ENCODE measurements at regions not wholly inside any gene's neighbourhood (a gene's known extent, or its start where the extent isn't known, plus 50 kb on each side); places are given as distances from the start of the nearest gene placed in this dataset.

DNA sequence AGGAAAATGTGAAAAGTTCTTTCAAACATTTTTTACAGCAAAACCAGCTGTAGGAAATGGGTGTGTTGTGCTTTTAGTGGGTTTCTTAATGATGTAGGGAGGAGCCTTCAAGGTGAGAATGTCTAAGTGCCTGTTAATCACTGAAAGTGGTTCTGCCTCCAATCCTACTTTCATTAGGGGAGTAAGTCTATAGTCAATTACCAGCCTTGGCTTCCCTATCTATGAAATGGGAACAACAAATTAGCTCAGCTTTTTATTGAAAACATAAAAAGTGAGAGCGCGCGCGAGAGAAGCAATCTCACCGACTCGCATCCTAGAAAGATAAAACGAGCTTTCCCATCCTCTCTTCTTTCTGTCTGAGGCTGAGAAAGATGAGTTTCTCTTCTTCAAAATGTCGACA lies 140.0 kb upstream of the LHX5 start:
- no peak for DNase-seq

DNA sequence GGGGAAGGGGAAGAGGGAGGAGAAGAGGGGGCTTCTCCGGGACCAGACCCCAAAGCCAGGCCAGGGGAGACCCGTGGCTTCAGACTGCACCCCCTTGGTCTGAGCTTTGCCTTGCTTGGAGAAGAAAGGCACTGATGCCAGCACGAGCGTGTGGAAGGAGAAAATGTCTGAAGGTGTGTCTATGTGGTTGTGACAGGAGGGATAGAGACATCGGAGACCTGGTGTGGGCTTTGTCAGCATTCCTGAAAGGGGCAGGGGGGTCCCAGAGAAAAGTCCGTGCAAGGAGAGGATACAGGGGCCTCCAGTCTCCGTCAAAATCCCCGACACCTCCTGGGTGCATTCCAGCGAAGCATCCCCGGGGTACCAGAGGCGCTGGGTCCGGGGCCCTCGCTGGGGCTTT lies 139.0 kb upstream of the LHX5 start:
- no peak for DNase-seq

DNA sequence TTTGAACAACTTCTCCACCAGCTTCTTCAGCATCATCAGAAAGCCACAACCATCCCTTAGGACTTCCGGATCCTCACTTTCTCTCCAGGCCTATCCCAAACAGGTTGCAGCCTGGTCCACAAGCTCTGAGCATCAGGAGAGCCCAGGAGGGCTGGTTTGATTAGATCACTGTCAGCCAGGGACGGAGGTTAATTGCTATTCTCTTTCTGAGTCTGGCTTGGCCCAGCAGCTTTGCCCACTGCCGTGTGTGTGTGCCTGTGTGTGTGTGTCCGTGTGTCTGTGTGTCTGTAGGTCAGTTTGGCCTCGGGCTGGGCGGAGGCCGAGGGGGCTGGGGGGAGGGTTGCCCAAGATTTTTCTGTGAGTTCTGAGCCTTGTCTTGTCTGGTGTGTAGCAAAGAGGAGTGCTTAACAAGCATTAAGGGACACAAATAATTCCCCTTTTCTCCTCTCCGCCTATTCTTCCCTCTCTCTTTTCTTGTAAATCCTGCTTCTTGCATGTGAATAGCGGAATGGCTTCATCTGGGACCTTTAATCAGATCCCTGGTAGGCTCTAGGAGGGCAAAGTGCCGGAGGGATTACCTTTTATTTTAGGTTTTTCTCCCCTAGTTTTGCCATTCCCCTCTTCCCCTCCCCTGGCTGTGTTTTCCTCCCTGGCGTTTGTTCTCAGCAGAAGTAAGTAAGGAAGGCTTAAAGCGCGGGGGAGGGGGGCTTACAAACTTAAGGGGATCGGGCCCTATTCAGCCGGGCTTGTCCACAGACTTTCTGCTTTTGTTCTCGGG lies 138.2 kb upstream of the LHX5 start:
- DNase-seq: no peak

DNA sequence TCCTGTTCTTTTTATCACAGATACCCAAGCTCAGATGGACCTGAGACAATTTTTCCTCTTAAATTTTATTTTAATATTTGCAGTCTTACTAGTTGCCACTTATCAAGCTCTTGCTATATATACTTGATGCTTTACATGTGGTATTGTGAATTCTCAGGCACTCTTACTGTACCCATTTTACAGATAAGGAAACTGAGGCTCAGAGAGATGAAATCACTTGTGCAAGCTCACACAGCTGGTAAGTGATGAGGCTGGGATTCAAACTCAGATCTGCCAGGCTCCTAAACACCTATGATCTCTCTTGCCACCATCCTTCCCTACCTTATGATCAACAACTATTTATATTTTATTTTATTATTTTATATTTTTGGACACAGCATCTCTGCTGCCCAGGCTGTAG lies 133.0 kb upstream of the LHX5 start:
- DNase-seq: no peak

DNA sequence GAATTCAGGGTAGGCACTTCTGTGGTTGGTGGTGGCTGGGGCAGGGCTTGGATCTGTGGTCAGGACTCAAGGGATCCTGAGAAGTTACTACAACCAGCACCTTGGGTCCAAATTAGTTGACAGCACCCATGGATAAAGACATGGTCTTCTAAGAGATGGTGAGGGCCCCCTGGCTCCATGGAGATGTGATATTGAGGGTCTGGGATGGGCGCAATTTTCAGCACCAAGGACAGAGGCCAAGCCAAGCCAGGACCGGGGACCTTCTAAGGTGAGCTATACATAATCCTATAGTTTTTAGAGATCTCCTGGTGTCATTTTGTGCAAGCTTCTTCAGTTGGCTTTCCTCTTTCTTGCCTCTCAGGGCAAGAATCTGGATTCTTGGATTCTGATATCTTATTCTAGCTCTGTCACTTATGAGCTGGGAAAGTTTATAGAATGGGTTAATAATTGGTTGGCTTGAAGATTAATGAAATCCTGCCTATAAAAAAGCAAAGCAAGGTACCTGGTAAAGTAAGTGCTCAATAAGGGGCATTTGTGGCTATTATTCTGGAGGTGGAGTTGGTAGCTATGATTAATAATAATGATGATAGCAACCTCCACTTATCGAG lies 130.1 kb upstream of the LHX5 start:
- DNase-seq: no peak

DNA sequence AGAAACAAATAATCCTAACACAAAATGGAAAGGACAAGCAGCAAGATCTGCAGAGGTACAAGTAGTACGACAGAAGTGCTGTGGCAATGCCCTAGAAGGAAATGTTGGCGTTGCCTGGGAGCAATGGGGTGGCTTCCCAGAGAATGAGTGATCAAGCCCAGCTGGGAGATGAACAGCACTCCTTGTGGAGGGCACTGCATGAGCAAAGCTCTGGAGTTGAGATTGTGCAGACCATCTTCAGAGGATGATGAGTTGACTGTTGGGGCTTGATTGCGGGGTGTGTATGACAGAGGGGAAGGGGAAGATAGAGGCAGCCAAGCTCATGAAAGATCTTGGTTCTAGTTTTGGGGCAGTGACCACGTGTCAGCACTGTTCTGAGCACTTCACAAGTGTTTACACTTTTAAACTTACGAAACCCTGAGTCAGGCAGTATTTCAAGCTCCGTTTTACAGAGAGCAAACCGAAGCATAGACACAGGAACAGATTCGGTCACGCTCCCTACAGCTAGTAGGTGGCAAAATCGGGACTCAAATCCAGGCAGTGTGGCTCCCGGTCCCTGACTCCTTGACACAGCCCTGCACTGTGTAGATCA lies 127.2 kb upstream of the LHX5 start:
- no peak for DNase-seq

DNA sequence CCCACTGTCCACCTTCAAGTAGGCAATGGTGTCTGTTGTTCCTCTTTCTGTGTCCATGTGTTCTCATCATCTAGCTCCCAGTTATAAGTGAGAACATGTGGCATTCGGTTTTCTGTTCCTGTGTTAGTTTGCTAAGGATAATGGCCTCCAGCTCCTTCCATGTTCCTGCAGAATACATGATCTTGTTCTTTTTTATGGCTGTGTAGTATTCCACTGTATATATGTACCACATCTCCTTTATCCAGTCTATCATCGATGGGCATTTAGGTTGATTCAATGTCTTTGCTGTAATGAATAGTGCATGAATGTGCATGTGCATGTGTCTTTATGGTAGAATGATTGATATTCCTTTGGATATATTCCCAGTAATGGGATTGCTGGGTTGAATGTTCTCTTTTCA lies 123.3 kb upstream of the LHX5 start:
- no peak for DNase-seq

DNA sequence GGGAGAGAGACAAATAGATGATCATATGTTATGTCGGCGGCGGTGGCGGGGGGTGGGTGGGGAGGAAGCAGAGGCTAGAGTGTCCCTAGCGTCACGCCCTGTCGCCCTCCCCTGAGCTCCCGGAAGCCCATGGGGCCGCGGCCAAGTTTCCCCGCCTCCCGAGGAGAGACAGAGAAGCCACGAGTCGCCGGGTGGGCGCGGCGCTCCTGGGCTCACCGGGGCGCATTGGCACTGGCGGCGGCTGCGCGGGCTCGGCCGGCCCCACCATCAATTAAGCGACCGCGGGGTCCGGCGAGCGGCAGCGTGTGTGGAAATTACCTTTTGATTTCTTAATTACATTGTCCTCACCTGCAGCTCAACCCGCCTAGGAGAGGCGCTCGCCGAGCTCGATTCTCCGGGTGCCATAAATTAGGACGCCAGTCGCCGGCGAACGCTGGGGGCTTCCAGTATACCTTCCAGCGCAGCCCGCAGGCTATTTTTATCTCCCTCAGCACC lies 119.9 kb upstream of the LHX5 start:
- DNase-seq: peak; percentile 43

DNA sequence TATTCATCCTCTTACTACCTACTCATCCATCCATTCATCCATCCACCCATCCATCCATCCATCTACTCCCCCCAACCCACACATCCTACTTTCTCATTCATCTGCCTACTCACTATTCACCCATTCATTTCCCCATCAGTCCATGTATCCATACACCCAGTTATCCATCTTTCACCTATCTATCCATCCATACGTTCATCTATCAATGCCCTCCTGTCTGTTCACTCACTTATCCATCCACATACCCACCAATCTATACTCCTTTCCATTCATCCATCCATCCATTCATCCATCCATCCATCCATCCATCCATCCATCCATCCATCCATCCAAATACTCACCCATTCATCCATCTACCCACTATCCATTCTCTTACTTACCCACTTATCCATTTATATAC lies 117.8 kb upstream of the LHX5 start:
- DNase-seq: no peak

DNA sequence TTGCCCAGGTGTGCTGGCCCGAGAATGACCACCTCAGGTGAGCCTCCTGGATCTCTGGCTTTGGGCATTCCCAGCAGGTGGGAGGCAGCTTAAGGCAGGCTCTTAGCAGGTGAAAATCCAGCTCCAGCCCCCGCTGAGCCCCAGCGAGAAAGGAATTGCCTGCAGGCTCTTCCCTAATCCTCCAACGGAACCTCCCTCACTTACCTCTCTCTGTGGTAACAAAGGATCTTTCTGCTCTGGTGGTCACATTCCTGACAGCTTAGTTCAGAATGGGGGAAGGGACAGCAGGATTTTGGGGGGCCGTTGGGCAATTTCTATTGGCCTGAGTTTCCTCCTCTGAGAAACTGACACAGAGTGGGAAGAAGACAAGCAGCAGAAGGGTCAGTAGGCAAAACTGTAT lies 116.0 kb upstream of the LHX5 start:
- no peak for DNase-seq

DNA sequence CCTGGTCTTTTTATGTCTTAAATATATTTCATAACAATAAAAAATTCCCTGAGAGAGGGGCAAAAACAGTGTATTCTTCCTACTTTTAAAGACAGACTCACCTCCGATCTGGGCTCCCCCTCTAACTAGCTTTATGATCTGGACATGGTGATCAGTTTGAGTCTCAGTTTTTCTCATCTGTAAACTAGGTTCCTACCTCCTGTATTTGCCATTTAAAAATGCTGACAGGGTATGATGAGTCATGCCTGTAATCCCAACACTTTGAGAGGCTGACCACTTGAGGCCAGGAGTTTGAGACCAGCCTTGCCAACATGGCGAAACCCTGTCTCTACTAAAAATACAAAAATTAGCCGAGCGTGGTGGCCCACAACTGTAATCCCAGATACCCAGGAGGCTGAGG lies 114.8 kb upstream of the LHX5 start:
- DNase-seq: no peak

DNA sequence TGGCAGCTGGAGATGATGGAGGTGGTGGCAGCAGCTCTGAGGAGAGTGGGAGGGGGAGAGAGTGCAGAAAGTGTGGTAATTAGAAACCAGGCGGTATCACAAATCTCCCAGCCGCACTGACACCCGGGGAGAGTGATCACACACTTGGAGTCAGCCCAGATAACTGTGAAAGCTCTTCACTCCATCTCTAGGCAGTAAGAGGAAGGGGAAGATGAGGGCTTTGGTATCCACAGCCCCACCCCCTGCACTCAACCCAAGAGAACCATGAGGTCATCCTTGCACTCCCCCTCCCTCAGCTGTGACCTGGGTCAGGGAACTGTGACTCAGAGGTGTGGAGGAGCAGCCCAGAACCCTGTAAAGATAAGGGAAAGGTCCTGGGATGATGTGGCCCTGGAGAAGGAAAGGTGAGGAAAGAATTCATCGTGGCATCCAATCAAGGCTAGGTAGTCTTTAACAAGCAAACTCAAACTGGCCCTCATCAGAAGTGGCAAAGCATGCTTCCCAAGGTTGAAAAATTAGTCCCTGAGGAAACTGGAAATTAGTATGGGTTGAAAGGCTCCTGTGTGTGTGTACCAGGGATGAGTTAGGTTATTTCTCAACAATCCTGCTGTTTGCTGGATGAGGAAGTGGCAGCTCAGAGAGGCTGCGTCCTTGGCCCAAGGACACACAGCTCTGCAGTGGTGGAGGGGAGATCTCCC lies 111.0 kb upstream of the LHX5 start:
- no peak for DNase-seq

DNA sequence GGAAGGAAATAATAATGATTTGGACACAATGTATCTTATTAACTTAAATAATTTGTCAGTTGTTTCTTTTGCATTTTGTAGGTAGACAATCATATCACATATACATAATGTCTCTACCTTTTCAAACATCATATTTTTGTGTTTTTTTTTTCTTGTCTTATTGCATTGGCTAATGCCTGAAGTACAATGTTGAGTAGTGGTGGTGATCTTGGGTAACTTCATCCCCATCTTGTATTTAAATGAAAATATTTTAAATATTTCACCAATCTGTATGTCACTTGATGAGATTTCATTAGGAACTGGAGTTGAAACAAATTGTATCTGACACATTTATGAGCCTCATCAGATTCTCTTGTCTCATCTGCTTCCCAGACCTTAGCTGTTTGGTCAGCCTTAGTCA lies 109.7 kb upstream of the LHX5 start:
- DNase-seq: no peak

DNA sequence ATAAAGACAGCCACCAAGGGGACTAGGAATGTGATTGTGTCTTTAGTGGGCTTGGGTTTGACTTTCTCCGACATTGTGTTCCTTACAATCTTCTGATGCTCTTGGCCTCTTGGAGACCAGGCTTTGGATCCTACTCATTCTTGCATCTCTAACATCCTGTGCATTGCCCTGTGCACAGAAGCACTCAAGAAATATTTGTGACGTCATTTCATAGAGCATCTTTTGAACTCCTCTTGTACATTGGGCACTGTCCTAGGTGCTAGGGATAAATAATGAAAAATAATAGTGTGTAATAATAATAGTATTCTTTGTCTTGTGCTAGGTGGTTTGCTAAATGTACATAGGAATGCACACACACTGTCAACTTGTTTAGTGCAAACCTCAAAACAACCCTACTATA lies 108.8 kb upstream of the LHX5 start:
- DNase-seq: no peak

DNA sequence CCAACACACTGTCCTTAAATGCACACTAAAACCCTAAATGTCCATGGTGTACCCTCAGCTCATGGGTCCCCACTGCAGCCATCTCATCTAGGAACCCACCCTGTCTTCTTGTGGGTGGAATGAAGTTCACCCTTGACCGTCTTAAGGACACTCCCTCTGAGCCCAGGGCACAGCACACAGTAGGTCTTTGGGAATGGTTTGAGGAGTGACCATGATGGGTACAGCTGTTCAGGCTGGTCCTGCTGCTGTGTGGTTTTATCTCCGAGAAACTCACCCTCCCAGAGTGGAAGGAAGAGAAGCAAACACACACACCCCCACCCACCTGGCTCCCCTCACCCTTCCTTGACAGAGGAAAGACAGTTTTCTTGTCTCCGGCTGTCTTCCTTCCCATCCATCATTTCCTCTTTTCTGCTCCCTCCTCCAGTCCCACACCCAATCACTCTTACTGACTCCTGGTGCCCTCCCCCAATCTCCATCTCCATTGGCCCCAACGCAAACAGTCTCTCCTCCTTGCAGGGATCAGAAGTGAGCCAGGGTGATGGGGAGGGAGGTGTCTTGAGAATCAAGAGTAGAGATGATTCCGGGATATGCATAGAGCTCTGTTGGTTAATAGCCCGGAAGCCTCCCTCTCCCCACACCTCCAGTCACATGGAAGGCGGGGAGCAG lies 105.9 kb upstream of the LHX5 start:
- no peak for DNase-seq

DNA sequence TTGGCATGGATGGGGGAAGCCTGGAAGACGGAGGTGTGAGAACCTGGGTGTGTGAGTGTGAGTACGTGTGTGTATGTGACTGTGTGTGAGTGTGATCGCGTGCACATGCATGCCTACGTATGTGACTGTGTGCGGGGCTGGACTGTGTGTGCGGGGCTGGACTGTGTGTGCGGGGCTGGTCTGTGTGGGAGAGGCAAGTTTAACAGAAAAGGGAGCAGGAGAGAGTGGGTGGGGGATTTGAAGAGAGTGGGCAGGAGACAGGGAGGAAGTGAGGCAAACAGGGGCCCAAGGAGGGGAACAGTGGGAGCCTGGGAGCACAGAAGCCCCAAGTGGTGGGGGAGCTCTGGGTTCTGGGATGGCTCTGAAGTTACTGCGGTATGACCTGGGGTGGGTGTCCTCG lies 103.7 kb upstream of the LHX5 start:
- DNase-seq: no peak

DNA sequence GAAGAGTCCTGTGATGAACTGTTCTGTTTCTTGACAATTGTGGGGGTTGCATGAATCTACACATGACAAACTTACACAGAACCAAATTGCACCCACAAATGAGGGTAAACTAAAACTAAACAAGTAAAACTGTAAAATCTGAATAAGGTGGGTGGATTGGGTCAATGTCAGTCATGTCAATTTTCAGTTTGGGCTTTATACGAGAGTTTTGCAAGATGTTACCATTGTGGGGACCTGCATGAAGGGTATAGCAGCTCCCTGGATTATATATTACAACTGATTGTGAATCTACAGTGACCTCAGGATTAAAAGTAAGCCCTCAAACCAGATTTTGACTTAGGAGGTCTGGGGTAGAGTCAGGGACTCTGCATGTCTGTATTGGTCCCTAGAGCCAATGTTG lies 101.5 kb upstream of the LHX5 start:
- DNase-seq: no peak

DNA sequence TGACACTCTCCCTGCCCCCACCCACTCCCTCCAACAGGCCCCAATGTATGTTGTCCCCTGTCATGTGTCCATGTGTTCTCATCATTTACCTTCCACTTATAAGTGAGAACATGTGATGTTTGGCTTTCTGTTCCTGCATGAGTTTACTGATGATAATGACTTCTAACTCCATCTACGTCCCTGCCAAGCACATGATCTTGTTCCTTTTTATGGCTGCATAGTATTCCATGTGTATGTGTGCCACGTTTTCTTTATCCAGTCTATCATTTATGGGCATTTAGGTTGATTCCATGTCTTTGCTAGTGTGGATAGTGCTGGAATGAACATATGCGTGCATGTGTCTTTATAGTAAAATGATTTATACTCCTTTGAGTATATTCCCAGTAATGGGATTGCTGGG lies 100.0 kb upstream of the LHX5 start:
- DNase-seq: no peak

DNA sequence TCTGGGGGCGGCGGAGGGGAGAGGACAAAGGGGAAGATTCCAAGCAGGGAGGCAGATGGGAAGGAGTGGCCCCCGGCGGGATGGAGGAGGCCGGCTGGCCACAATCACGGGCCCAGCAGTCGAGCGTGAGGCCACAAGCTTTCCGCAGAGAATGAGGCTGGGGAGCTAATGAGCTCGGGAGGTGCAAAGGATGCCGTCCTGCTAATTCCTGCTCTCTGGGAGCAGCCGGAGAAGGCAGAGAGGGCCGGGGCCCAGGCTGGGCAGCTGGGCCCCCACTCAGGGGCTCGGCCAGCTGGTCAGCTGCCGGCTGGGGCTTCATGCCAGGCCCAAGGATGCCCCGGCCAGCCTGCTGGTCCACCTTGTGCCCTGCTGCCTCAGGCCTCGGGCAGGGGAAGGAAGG lies 98.1 kb upstream of the LHX5 start:
- DNase-seq: no peak

DNA sequence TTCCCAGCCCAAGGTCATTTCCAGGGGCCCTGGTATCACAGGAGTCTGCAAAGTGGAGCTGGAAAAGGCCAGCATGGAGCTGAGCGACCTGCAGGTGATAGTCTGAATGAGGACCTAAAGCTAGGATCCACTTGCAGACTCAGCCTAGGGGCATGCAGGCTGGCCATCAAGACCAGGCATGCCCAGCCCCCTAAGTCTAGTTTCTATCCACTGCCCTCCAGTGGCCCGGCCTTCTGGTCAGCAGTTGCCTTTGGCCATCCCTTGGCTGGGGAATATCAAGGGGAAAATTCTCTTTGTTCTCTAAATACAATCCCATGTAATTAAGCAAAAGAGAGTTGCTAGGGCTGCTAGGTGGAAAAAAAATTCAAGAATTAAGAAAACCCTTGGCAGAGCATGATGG lies 96.3 kb upstream of the LHX5 start:
- DNase-seq: no peak

DNA sequence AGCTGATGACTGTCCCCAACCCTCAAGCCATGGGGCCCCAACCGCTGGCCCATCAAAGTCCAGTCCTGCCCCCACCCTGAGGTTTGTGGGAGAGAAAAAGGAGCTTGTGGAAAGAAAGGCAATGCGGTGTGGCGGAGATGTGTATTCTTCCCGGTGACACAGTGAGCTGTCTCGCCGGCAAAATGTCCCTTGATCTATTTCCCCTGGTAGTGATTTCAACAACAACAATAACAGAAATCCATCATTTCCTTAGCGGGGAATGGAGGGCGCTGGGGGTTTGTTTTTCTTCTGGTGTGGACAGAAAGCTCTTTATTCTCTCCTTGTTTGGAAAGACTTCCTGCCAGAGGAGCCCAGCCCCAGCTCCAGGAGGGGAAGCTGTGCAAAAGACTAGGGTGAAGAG lies 93.7 kb upstream of the LHX5 start:
- DNase-seq: no peak

DNA sequence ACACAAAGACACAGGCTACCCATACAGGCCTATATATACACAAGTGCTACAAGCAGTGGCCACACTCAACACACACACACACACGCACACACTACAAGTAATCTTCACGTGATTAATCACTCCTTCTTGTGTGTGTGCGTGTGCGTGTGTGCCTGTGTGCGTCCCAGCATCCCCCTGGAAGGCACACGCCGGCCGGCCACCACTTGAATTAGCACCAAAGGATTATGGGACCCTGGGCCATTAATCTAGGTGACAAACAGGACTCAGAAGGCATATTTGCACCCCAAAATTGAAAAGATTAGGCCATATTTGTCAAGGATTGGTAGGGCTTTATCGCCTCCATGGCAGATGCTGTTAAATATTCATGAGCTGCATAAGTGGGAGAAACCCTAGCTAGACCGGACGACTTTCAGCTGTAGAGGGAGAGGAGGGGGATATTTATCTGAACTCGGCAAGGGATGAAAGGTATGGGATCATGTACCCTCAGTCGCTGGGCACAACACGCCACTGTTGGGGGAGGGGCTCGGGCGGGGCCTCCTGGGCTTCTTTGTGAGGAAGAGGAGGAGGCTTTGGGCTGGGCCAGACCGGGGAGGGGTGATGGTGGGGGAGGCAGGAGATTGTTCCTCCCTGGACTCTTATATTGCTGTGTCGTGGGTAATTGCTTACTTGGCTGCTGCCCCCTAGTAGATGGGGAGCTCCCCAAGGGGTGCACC lies 89.6 kb upstream of the LHX5 start:
- DNase-seq: no peak

DNA sequence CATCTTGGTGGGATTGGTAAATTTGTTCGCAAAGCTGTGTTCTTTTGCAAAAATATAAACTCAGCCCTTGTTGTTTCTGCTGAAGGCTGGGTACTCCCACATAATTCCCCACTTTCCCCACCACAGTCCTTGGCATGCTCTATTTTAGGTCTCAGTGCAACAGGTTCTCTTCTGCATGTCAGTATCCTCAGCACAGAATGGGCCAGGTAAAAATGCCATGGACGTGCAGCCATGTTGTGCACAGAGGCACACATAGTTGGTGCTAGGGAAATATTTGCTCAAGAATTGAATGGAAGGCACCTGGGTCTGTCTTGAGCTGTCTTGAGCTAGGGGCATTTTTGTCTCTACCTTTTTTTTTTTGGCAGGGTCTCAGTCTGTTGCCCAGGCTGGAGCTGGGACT lies 87.8 kb upstream of the LHX5 start:
- no peak for DNase-seq

All from DMS79 treated with DMSO at 0.1 percent for 48 hours (cell line).